GM06990 (cell line): ENCODE measurements at regions not wholly inside any gene's neighbourhood (a gene's known extent, or its start where the extent isn't known, plus 50 kb on each side); places are given as distances from the start of the nearest gene placed in this dataset.
A peak's percentile ranks its signal among the peaks of the same experiment; 100 is the strongest.

ENCODE experiments used
- DNase-seq: peaks from one replicate; pipeline ENCODE4 v3.0.0-alpha.2; 2011; ENCODE audit not compliant: insufficient read length; ENCODE audit errors: extremely low read depth
- H3K27me3 ChIP-seq: replicated peaks from 2 replicates; pipeline ENCODE4 v1.6.0; 2011; ENCODE audit warnings: low read length; ENCODE audit not compliant: control insufficient read depth, insufficient read depth
- H3K36me3 ChIP-seq: 2 replicates; pipeline ENCODE4 v1.5.1; 2011; ENCODE audit warnings: low read length; ENCODE audit not compliant: control insufficient read depth, insufficient read depth
- H3K4me3 ChIP-seq: replicated peaks from 2 replicates; pipeline ENCODE4 v1.5.1; 2011; ENCODE audit warnings: low read depth, mild to moderate bottlenecking, control low read depth, low read length
- CTCF ChIP-seq: IDR thresholded peaks from 2 replicates; pipeline ENCODE4 v1.5.1; 2011; ENCODE audit warnings: low read length, control low read depth, mild to moderate bottlenecking, inconsistent platforms; ENCODE audit not compliant: insufficient read depth, poor library complexity, severe bottlenecking

DNA sequence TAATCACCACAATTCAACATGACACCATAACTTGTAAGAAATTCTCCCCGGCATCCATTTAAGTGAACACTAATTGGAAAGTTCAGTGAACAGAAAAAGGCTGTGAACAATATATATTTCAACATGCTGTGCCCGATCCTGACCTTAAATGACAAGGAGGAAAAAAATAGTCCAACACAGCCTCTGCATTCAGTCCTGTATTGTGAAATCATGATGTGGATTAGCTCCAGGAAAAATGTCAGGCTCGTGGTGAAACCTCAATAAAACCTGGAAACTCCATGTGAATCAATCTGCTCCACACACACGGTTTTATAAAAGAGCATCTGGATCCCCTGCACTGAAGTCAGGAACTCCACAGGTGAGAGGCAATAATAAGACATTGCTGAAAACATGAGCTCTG, 145.4 kb upstream of the SPOPL start:
- H3K36me3 ChIP-seq, result no peaks in the 10 kb centered on the region
- TF ChIP-seq CTCF, result no peak
- no peaks in the 10 kb centered on the region for H3K27me3 ChIP-seq
- DNase-seq, result no peak
- H3K4me3 ChIP-seq, result no peak overlapping the region

- no peak for DNase-seq
- TF ChIP-seq CTCF, result no peak
- Histone ChIP-seq H3K4me3 (no peak overlapping the region), H3K27me3 (no peaks in the 10 kb centered on the region), H3K36me3 (no peaks in the 10 kb centered on the region)
Observed at GRCh38 chr2:138359532-138359931, 142.0 kb upstream of the SPOPL start.

- no peaks in the 10 kb centered on the region for H3K27me3 ChIP-seq
- no peak overlapping the region for H3K4me3 ChIP-seq
- H3K36me3 ChIP-seq, result no peaks in the 10 kb centered on the region
- no peak for TF ChIP-seq CTCF
- no peak for DNase-seq
Observed at GRCh38 chr2:138364554-138365162, 136.9 kb upstream of the SPOPL start.

DNA sequence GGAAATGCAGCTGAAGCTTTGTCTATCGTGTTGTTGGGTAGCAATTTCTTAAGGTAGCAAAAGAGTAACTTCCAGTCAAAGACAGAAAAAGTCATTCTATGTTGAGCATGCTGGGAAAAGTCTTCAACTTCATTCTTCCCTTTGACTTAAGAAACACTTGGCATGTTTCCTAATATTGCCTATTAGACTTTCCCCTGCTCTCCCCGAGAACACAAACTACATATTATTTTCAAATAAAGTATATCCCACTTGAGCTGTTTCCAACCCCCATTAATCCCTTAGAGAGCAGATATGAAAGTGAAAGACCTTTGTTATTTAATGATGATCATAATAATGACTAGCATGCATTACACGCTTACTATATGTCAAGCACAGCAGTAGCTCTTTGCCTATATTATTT, 136.0 kb upstream of the SPOPL start:
- Histone ChIP-seq H3K4me3 (no peak overlapping the region), H3K27me3 (no peaks in the 10 kb centered on the region), H3K36me3 (no peaks in the 10 kb centered on the region)
- DNase-seq, result no peak
- TF ChIP-seq CTCF, result no peak

GRCh38 chr2:138369856-138370255, 131.7 kb upstream of the SPOPL start:
- no peak overlapping the region for H3K4me3 ChIP-seq
- DNase-seq, result no peak
- H3K27me3 ChIP-seq, result no peaks in the 10 kb centered on the region
- no peak for TF ChIP-seq CTCF
- no peaks in the 10 kb centered on the region for H3K36me3 ChIP-seq

DNA sequence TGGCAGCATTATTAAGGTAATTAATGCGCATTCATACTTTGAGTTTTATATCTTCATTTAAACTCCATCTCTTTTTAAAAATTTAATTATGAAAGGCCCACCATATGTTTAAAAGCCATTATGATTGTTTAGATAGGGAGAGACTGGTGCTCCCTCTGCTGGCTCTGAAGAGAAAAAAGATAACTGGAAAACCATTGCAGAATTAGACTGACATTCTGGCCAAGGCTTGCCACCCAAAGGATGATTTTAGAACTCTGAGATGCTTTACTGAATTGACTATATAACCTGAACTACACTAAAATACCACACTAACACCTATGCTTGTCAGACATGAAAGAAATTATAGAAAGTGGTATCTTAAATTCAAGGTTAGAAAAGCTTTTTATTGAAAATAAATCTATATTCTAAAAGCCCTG, 127.6 kb upstream of the SPOPL start:
- no peaks in the 10 kb centered on the region for H3K36me3 ChIP-seq
- no peak for DNase-seq
- H3K4me3 ChIP-seq, result no peak overlapping the region
- peak; percentile 64 for TF ChIP-seq CTCF
- H3K27me3 ChIP-seq, result no peaks in the 10 kb centered on the region
